LNCaP clone FGC (cell line): ENCODE measurements at regions not wholly inside any gene's neighbourhood (a gene's known extent, or its start where the extent isn't known, plus 50 kb on each side); places are given as distances from the start of the nearest gene placed in this dataset.

Experiments
- DNase-seq: peaks from one replicate; pipeline ENCODE4 v3.0.0-alpha.2; 2011; ENCODE audit warnings: low read depth
- H3K4me3 ChIP-seq: 2 replicates; pipeline ENCODE4 v1.5.1; 2011; ENCODE audit warnings: mild to moderate bottlenecking, low read depth, low read length, control low read depth
- CTCF ChIP-seq: IDR thresholded peaks from 2 replicates; pipeline ENCODE4 v1.5.1; 2012; ENCODE audit warnings: mild to moderate bottlenecking; ENCODE audit not compliant: control insufficient read depth, insufficient read depth; ENCODE audit errors: extremely low read depth

GRCh38 chr7:131619336-131620305 is 63.2 kb upstream of the PODXL start:
- no peak for TF ChIP-seq CTCF
- H3K4me3 ChIP-seq: no peak overlapping the region
- no peak for DNase-seq

- no peak overlapping the region for H3K4me3 ChIP-seq
- TF ChIP-seq CTCF: no peak
- DNase-seq: no peak
Observed at GRCh38 chr7:131618391-131618790, 62.0 kb upstream of the PODXL start.

GRCh38 chr7:131616487-131617200 is 60.2 kb upstream of the PODXL start:
- TF ChIP-seq CTCF: no peak
- no peak overlapping the region for H3K4me3 ChIP-seq
- no peak for DNase-seq

GRCh38 chr7:131613909-131614308 is 57.5 kb upstream of the PODXL start:
- no peak for DNase-seq
- no peak overlapping the region for H3K4me3 ChIP-seq
- no peak for TF ChIP-seq CTCF

- no peak for DNase-seq
- TF ChIP-seq CTCF: no peak
- H3K4me3 ChIP-seq: no peak overlapping the region
Observed at GRCh38 chr7:131610007-131610406, 53.6 kb upstream of the PODXL start.

GRCh38 chr7:131608116-131608500 is 51.7 kb upstream of the PODXL start:
- no peak for DNase-seq
- TF ChIP-seq CTCF: no peak
- no peak overlapping the region for H3K4me3 ChIP-seq
